GM12878 (cell line): ENCODE measurements at regions not wholly inside any gene's neighbourhood (a gene's known extent, or its start where the extent isn't known, plus 50 kb on each side); places are given as distances from the start of the nearest gene placed in this dataset.

Experiments used
- ATAC-seq: fragments of 200-7000 bp; cut with Tn5 transposase; 3 replicates; pipeline ENCODE4 v1.9.1; 2020; ENCODE audit warnings: mild to moderate bottlenecking, moderate library complexity
- BruUV-seq: library from RNA; stranded (reverse); fragments of 400-500 nt; replicated peaks from 2 replicates; lab custom pipeline; 2021; lab: Mats Ljungman, UMichigan
- CTCF ChIA-PET: fragments of 300-600 bp; sonication (Branson Sonifier 250); formaldehyde crosslinking; extraction: SDS; loops from one replicate; lab custom pipeline; 2021; ENCODE audit warnings: inconsistent platforms; lab: Yijun Ruan, JAX
- POLR2A ChIA-PET: fragments of 350-600 bp; formaldehyde crosslinking; extraction: SDS; loops from one replicate; lab custom pipeline; 2021; ENCODE audit warnings: inconsistent platforms; lab: Charles Lee
- RAD21 ChIA-PET: fragments of 300-600 bp; sonication (Branson Sonifier 250); formaldehyde crosslinking; loops from one replicate; lab custom pipeline; 2023; ENCODE audit warnings: antibody characterized with exemption; ENCODE audit not compliant: unreplicated experiment; lab: Charles Lee
- SMC1A ChIA-PET: fragments of 300-600 bp; sonication (Branson Sonifier 250); formaldehyde crosslinking; loops from one replicate; lab custom pipeline; 2023; ENCODE audit not compliant: unreplicated experiment, uncharacterized antibody; lab: Charles Lee
- DNase-seq: peaks from one replicate; pipeline ENCODE4 v3.0.0-alpha.2; 2011; ENCODE audit warnings: low read depth, low spot score
- FAIRE-seq: peaks from 3 replicates; lab custom pipeline; 2011; peaks lifted over from hg19 to GRCh38; lab: Jason Lieb, UNC
- H2AFZ ChIP-seq: 2 replicates; pipeline ENCODE4 v1.6.0; 2011; ENCODE audit warnings: low read depth, low read length, control low read depth; ENCODE audit not compliant: control insufficient read depth
- H3K27ac ChIP-seq: 2 replicates; pipeline ENCODE4 v1.5.1; 2011; ENCODE audit warnings: control low read depth; ENCODE audit not compliant: control insufficient read depth, insufficient read depth
- H3K27me3 ChIP-seq, 2 experiments: replicated peaks in 1 of 2; 2 replicates each; pipeline versions ENCODE4 v1.6.0 to v1.6.1; 2011; ENCODE audit warnings: low read length in 1 of 2; ENCODE audit not compliant: control insufficient read depth in 2 of 2, insufficient read depth in 2 of 2
- H3K36me3 ChIP-seq, 2 experiments: 2 replicates each; pipeline ENCODE4 v1.5.1; 2011; ENCODE audit warnings: low read length in 1 of 2; ENCODE audit not compliant: control insufficient read depth in 2 of 2, insufficient read depth in 2 of 2
- H3K4me1 ChIP-seq: 2 replicates; pipeline ENCODE4 v1.6.1; 2011; ENCODE audit warnings: mild to moderate bottlenecking, low read length, moderate library complexity, mixed read lengths; ENCODE audit not compliant: control insufficient read depth, insufficient read depth
- H3K4me2 ChIP-seq: 2 replicates; pipeline ENCODE4 v1.6.0; 2011; ENCODE audit warnings: control low read depth; ENCODE audit not compliant: control insufficient read depth, insufficient read depth
- H3K4me3 ChIP-seq: fragments of 200-600 bp; sonication (generic); 2 replicates; pipeline ENCODE4 v1.5.1; 2016
- H3K79me2 ChIP-seq: 2 replicates; pipeline ENCODE4 v1.6.0; 2011; ENCODE audit warnings: low read length; ENCODE audit not compliant: control insufficient read depth, insufficient read depth
- H3K9ac ChIP-seq: 2 replicates; pipeline ENCODE4 v1.8.0; 2011; ENCODE audit warnings: low read length, control low read depth, mixed read lengths; ENCODE audit not compliant: control insufficient read depth, insufficient read depth
- H3K9me3 ChIP-seq: replicated peaks from 3 replicates; pipeline ENCODE4 v1.5.1; 2011; ENCODE audit warnings: mild to moderate bottlenecking, low read length; ENCODE audit not compliant: control insufficient read depth, insufficient read depth
- H4K20me1 ChIP-seq: 2 replicates; pipeline ENCODE4 v1.6.0; 2011; ENCODE audit not compliant: control insufficient read depth, insufficient read depth
- BACH1 ChIP-seq: fragments of 450-650 bp; IDR thresholded peaks from 2 replicates; pipeline ENCODE4 v1.6.1; 2017; ENCODE audit warnings: mild to moderate bottlenecking, borderline replicate concordance
- BCL11A ChIP-seq: IDR thresholded peaks from 2 replicates; pipeline ENCODE4 v1.6.1; 2011; ENCODE audit warnings: low read depth, low read length
- BHLHE40 ChIP-seq, 2 experiments: fragments of 450-650 bp in 1 of 2; IDR thresholded peaks; 2 replicates each; pipeline ENCODE4 v1.6.1; 2011 to 2017; ENCODE audit warnings: low read depth in 2 of 2, borderline replicate concordance in 1 of 2, improper control_type of control experiment in 1 of 2, low read length in 1 of 2, mild to moderate bottlenecking in 1 of 2
- FOXK2 ChIP-seq: fragments of 450-650 bp; IDR thresholded peaks from 2 replicates; pipeline ENCODE4 v1.6.1; 2017; ENCODE audit warnings: mild to moderate bottlenecking, moderate library complexity
- KDM1A ChIP-seq: fragments of 200-600 bp; sonication (generic); IDR thresholded peaks from 2 replicates; pipeline ENCODE4 v1.6.1; 2016; ENCODE audit warnings: borderline replicate concordance
- MYB ChIP-seq: fragments of 150-350 bp; IDR thresholded peaks from 2 replicates; pipeline ENCODE4 v1.6.1; 2014; ENCODE audit warnings: mild to moderate bottlenecking, low read depth, low read length, borderline replicate concordance
- RAD21 ChIP-seq: IDR thresholded peaks from 2 replicates; pipeline ENCODE4 v1.6.1; 2011; ENCODE audit warnings: mild to moderate bottlenecking, low read depth, low read length, moderate library complexity; ENCODE audit not compliant: insufficient read depth
- SREBF1 ChIP-seq: IDR thresholded peaks from 2 replicates; pipeline ENCODE4 v1.6.1; 2012; ENCODE audit warnings: mild to moderate bottlenecking, low read length
- SREBF2 ChIP-seq: IDR thresholded peaks from 2 replicates; pipeline ENCODE4 v1.6.1; 2012; ENCODE audit warnings: mild to moderate bottlenecking, low read length
- TBL1XR1 ChIP-seq: IDR thresholded peaks from 2 replicates; pipeline ENCODE4 v1.6.1; 2012; ENCODE audit warnings: low read depth, low read length, improper control_type of control experiment
- TCF3 ChIP-seq: IDR thresholded peaks from 2 replicates; pipeline ENCODE4 v1.6.1; 2012; ENCODE audit warnings: low read depth, mild to moderate bottlenecking, low read length, borderline replicate concordance; ENCODE audit not compliant: insufficient read depth
- ZNF24 ChIP-seq: fragments of 450-650 bp; IDR thresholded peaks from 2 replicates; pipeline ENCODE4 v1.6.1; 2017; ENCODE audit warnings: antibody characterized with exemption, mild to moderate bottlenecking
- ZNF384 ChIP-seq: IDR thresholded peaks from 2 replicates; pipeline ENCODE4 v1.6.1; 2012; ENCODE audit warnings: low read depth, mild to moderate bottlenecking, low read length, improper control_type of control experiment, borderline replicate concordance
- in situ Hi-C: fragments of 300-500 bp; cut with MboI; formaldehyde crosslinking; loops from 9 replicates; pipeline ENCODE4 v1.14.3; 2018; ENCODE audit warnings: mixed read lengths
- intact Hi-C: fragments of 100-400 bp; cut with micrococcal nuclease; formaldehyde crosslinking; loops from one replicate; pipeline ENCODE4 v1.14.2; 2022; ENCODE audit not compliant: unreplicated experiment
- TF ChIP-seq, protein P1 (sequence below): fragments of 450-650 bp; IDR thresholded peaks from 2 replicates; pipeline ENCODE4 v1.6.1; 2017; ENCODE audit warnings: mild to moderate bottlenecking
- TF ChIP-seq, protein P2 (sequence below): IDR thresholded peaks from 2 replicates; pipeline ENCODE4 v1.6.1; 2012; ENCODE audit warnings: improper control_type of control experiment, low read depth, low read length; ENCODE audit not compliant: insufficient replicate concordance
- TF ChIP-seq, protein P3 (sequence below): fragments of 450-650 bp; IDR thresholded peaks from 2 replicates; pipeline ENCODE4 v1.6.1; 2017; ENCODE audit warnings: antibody characterized with exemption, mild to moderate bottlenecking, moderate library complexity

DNA sequence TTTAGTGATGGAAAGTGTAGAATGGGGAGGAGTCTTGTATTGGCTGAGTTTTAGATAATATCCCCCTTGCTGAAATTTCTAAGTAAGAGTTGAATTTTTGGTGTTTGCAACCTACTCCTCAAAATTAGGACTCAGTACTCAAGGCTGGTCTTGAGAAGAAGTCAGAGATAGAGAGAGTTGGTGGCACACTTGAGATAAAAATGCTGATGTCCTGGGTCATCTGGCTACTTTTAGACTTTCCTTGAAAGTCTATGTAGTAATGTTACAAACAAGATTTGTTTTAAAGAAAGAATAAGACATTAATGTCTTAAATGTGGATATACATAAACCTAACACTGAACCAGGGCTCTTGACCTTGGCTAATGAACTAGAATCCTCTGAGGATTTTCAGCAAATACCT lies 62.5 kb upstream of the MLIP start:
- Histone ChIP-seq H3K9me3 (no peaks in the 10 kb centered on the region), H3K79me2 (no peaks in the 10 kb centered on the region), H3K4me1 (no peaks in the 10 kb centered on the region), H4K20me1 (no peaks in the 10 kb centered on the region), H3K9ac (no peak overlapping the region), H3K4me2 (no peak overlapping the region), H3K27ac (no peak overlapping the region), H3K4me3 (no peak overlapping the region), H3K36me3 (no peaks in the 10 kb centered on the region), H2AFZ (no peak overlapping the region), H3K27me3 (no peaks in the 10 kb centered on the region)
- CTCF ChIA-PET = no interaction called here
- SMC1A ChIA-PET = no interaction called here
- DNase-seq (no peak), FAIRE-seq (no peak), ATAC-seq (no peak)
- in situ Hi-C loops (no loop called here), intact Hi-C loops (no loop called here)
- RAD21 ChIA-PET = no interaction called here
- no TSS peak for BruUV-seq
- POLR2A ChIA-PET = no interaction called here
- TF ChIP-seq MYB (no peak), FOXK2 (no peak), TBL1XR1 (no peak), RAD21 (no peak), SREBF1 (no peak), BCL11A (no peak), KDM1A (no peak), SREBF2 (no peak), TCF3 (no peak), ZNF384 (no peak), BACH1 (no peak), ZNF24 (no peak), BHLHE40 (IDR thresholded peaks at IDR 0.05; ENCODE audit: borderline replicate concordance in 1 of 2, low read depth in 2 of 2, low read length in 1 of 2) (no peak)
- TF ChIP-seq, protein P1, sequence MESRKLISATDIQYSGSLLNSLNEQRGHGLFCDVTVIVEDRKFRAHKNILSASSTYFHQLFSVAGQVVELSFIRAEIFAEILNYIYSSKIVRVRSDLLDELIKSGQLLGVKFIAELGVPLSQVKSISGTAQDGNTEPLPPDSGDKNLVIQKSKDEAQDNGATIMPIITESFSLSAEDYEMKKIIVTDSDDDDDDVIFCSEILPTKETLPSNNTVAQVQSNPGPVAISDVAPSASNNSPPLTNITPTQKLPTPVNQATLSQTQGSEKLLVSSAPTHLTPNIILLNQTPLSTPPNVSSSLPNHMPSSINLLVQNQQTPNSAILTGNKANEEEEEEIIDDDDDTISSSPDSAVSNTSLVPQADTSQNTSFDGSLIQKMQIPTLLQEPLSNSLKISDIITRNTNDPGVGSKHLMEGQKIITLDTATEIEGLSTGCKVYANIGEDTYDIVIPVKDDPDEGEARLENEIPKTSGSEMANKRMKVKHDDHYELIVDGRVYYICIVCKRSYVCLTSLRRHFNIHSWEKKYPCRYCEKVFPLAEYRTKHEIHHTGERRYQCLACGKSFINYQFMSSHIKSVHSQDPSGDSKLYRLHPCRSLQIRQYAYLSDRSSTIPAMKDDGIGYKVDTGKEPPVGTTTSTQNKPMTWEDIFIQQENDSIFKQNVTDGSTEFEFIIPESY = no peak
- TF ChIP-seq, protein P2, sequence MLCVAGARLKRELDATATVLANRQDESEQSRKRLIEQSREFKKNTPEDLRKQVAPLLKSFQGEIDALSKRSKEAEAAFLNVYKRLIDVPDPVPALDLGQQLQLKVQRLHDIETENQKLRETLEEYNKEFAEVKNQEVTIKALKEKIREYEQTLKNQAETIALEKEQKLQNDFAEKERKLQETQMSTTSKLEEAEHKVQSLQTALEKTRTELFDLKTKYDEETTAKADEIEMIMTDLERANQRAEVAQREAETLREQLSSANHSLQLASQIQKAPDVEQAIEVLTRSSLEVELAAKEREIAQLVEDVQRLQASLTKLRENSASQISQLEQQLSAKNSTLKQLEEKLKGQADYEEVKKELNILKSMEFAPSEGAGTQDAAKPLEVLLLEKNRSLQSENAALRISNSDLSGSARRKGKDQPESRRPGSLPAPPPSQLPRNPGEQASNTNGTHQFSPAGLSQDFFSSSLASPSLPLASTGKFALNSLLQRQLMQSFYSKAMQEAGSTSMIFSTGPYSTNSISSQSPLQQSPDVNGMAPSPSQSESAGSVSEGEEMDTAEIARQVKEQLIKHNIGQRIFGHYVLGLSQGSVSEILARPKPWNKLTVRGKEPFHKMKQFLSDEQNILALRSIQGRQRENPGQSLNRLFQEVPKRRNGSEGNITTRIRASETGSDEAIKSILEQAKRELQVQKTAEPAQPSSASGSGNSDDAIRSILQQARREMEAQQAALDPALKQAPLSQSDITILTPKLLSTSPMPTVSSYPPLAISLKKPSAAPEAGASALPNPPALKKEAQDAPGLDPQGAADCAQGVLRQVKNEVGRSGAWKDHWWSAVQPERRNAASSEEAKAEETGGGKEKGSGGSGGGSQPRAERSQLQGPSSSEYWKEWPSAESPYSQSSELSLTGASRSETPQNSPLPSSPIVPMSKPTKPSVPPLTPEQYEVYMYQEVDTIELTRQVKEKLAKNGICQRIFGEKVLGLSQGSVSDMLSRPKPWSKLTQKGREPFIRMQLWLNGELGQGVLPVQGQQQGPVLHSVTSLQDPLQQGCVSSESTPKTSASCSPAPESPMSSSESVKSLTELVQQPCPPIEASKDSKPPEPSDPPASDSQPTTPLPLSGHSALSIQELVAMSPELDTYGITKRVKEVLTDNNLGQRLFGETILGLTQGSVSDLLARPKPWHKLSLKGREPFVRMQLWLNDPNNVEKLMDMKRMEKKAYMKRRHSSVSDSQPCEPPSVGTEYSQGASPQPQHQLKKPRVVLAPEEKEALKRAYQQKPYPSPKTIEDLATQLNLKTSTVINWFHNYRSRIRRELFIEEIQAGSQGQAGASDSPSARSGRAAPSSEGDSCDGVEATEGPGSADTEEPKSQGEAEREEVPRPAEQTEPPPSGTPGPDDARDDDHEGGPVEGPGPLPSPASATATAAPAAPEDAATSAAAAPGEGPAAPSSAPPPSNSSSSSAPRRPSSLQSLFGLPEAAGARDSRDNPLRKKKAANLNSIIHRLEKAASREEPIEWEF = no peak
- TF ChIP-seq, protein P3, sequence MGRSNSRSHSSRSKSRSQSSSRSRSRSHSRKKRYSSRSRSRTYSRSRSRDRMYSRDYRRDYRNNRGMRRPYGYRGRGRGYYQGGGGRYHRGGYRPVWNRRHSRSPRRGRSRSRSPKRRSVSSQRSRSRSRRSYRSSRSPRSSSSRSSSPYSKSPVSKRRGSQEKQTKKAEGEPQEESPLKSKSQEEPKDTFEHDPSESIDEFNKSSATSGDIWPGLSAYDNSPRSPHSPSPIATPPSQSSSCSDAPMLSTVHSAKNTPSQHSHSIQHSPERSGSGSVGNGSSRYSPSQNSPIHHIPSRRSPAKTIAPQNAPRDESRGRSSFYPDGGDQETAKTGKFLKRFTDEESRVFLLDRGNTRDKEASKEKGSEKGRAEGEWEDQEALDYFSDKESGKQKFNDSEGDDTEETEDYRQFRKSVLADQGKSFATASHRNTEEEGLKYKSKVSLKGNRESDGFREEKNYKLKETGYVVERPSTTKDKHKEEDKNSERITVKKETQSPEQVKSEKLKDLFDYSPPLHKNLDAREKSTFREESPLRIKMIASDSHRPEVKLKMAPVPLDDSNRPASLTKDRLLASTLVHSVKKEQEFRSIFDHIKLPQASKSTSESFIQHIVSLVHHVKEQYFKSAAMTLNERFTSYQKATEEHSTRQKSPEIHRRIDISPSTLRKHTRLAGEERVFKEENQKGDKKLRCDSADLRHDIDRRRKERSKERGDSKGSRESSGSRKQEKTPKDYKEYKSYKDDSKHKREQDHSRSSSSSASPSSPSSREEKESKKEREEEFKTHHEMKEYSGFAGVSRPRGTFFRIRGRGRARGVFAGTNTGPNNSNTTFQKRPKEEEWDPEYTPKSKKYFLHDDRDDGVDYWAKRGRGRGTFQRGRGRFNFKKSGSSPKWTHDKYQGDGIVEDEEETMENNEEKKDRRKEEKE = no peak
